Omental fat pad (tissue), 3 donors: ENCODE measurements at regions not wholly inside any gene's neighbourhood (a gene's known extent, or its start where the extent isn't known, plus 50 kb on each side); places are given as distances from the start of the nearest gene placed in this dataset.
A peak's percentile ranks its signal among the peaks of the same experiment; 100 is the strongest.
"Not testable (repeated sequence)": the region's sequence is repeated elsewhere in the genome, so short reads cannot be mapped to it uniquely, and the experiment has no call there.

Experiments used
- ATAC-seq: fragments of 150-250 bp; one replicate; pipeline ENCODE4 v1.9.1; 2016; ENCODE audit warnings: mild to moderate bottlenecking, moderate library complexity; ENCODE audit not compliant: low FRiP score
- DNase-seq: peaks from one replicate; pipeline ENCODE4 v3.0.0-alpha.2; 2019; ENCODE audit warnings: low spot score
- CTCF ChIP-seq, 3 donors: fragments of 450-650 bp; IDR thresholded peaks; one replicate each; pipeline ENCODE4 v1.5.1; 2016 to 2017; ENCODE audit warnings: antibody characterized with exemption in 3 of 3, mild to moderate bottlenecking in 3 of 3, moderate library complexity in 2 of 3

DNA sequence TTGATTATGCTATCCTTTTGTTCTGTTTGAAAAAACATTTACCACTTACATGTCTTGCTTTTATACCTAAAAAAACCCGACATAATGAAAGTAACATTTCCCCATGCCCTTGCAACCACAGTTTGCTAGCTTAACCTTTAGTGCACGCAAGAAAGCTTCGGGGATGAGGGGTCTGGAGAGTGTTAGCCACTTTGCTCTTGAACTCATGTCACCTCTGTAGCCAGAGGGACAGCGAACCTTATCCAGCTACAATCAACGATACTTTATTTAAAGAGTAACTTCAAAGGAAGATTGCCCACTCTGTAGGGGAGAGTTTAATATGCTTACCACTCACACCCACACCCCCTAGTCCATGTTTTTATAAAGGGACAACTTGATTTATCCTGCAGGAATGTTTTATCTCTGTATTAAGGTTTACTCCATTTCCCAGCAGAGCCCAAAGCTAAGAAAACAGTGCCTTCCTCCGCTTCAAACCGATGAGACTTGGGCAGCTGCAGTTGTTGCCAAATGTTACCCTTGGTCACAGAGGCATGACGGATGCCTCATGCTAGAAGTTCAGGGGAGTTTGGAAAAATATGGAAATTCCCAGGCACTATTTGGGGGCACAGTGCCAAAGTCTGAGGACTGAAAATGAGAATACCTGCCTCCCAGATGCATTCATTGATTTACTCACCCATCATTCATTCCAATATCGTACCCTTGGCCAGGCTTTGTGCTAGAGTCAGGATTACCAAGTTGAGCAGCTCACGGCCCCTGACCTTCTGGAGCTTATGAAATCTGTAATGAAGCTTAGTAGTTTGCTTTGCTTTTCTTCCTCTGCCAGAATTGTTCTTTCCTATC lies 61.4 kb upstream of the VCAM1 start:
- no peak for DNase-seq
- no peak for TF ChIP-seq CTCF (IDR thresholded peaks at IDR 0.05)
- peak; percentile 87 for ATAC-seq

DNA sequence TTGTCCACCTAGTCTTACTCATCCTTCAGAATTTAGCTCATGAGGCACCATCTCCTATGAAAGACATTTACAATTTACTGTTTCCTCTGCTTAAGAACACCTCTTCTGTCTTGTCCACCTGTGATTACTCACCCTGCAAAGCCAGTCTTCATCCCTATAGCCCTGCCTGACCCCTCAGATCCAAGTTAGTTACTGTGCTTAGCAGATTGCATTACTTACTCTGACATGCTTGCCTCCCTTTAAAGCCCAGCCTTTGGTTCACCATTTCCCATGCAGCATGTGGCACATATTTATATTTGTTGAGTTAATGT lies 60.9 kb upstream of the VCAM1 start:
- ATAC-seq (peak; percentile 81), DNase-seq (no peak)
- no peak for TF ChIP-seq CTCF (IDR thresholded peaks at IDR 0.05)

- no peak for TF ChIP-seq CTCF (IDR thresholded peaks at IDR 0.05)
- DNase-seq (no peak), ATAC-seq (no peak)
Observed at GRCh38 chr1:100661176-100661575, 58.4 kb upstream of the VCAM1 start.

DNA sequence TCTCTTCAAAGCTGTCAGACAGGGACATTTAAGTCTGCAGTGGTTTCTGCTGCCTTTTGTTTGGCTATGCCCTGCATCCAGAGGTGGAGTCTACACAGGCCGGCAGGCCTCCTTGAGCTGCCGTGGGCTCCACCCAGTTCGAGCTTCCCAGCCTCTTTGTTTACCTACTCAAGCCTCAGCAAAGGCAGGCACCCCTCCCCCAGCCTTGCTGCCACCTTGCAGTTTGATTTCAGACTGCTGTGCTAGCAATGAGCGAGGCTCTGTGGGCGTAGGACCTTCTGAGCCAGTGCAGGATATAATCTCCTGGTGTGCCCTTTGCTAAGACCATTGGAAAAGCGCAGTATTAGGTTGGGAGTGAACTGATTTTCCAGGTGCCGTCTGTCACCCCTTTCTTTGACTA lies 51.0 kb upstream of the VCAM1 start:
- not testable (repeated sequence) for DNase-seq, ATAC-seq
